NCI-H146 (cell line): ENCODE measurements at regions not wholly inside any gene's neighbourhood (a gene's known extent, or its start where the extent isn't known, plus 50 kb on each side); places are given as distances from the start of the nearest gene placed in this dataset.

Source experiments
- DNase-seq: peaks from one replicate; lab custom pipeline; 2025; lab: John Stamatoyannopoulos, UW

DNA sequence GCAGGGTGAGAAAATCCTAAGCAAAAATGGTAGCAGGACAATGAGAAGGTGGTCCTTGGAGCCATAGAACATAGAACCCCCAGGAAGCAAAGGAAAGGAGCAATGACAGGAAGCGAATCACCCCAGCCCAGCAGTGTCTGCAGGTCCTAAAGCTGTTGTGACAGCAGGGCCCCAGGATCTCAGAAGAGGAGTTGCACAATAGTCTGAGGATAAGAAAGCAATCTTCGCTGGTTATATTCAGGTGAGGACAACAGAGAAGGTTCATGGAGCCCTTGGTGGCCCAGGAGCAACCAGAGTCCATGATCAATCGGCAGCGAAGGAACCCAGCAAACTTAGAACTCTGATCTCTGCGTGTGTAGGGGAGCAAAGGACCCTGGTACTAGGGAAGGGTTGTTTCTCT is 234.8 kb upstream of the IRX2 start:
- no peak for DNase-seq

DNA sequence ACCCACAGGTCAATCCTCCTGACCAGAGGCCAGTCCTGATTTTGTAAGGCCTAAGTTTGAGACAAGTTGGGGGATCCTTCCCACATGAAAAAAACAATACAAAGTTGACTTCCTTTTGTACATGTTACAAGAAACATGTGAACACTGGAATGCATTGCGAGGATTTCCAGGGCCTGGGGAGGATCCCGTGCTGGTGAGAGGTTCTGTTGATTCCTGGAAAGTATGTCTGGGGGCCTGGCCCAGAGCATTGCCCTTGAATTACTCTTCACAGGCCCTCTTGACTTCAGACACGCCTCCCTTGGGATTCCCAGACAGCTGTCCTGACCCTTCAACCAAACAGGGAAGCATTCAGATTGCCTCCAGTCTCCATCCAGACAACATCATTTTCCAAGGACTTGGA is 234.2 kb upstream of the IRX2 start:
- no peak for DNase-seq

DNA sequence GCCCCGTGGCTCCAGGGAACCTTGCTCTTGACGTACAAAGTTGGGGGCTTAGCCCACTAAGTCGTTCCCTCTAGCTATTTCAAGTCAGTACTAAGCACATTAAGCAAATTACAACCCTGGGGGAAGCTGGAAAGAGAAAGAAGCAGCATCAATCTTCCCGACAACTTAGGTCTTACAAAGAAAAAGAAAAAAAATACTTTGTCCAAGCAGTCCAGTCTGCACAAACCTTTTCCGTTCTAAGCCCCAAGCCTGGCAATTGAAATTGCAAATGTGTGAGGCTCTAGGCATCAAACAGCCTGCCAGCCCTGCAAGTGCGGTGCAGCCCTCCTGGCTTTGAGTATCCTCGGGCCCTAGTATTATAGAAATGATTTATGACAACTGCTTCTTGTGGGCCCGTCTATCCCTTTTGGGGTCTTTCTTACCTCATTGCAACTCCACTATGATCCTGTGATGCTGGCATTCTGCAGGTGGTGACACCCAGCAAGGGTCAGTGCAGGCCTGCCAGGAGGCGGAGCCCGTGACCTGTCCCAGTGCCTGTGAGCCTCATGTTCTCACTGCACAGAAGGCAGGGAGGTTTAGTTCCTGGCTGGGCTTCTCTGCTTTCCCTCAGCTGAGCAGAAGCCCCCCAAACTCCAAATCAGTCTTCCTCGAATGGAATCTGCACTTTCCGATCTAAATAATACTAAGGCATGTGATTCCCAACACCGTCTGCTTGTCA is 232.3 kb upstream of the IRX2 start:
- DNase-seq, result no peak

DNA sequence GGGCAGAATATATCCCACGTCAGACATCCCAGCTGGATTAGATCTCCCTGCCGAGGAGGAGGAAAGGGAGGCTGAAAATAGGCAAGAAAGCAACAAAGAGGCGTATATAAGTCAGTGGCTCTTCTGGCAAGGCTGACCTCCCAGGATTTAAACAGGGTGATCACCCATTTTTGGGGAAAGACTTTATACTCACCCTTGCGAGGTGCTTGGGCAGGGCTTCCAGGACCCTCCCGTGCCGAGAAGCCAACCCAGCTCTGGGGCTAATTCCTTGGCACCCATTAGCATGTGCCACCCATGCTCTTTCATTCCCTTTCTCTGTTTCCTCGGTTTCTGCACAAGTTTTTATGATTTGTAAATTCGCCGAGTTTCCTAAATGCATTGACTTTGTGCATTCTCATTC is 230.2 kb upstream of the IRX2 start:
- no peak for DNase-seq

DNA sequence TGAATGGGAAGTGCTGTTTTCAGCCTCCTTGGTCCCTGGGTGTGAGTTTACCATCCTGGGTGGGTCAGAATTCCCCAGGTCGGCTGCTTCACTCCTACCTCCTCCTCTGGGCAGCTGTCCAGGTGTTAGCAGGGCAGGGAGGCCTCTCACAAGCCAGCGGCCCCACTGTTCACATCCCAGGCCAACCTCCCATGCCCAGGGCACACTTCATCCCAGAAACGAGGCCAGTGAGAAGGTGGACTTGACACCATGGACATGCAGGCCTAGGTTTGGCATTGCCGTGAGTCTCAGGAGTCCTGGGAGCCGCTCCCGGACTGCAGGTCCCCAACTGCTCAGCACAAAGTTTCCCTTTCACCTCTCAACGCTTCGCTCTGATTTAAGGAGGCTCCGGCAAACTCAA is 229.6 kb upstream of the IRX2 start:
- no peak for DNase-seq

- DNase-seq, result no peak
Observed at GRCh38 chr5:2960294-2960693, 208.8 kb upstream of the IRX2 start.

GRCh38 chr5:2958976-2959375 is 207.5 kb upstream of the IRX2 start:
- no peak for DNase-seq

GRCh38 chr5:2948875-2949274 is 197.4 kb upstream of the IRX2 start:
- DNase-seq, result no peak

DNA sequence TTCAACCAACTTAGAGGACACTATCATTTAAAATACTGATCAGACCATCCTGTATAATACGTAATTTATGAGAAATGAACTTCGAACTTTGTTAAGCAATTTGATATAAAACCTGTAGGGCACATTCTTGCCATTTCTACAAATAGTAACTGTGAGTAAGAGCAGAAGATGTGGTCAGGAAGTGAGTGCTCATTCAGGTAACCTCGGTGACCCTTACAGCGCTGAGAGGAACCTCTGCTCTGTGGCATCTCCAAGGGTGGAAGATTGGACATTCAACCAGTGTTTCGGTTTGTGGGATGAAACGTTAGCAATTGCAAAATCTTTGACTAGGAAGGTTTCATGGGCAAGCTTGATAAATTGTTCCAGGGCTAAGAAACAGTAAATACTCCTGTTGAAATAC is 194.8 kb upstream of the IRX2 start:
- DNase-seq, result no peak

GRCh38 chr5:2936413-2936812 is 184.9 kb upstream of the IRX2 start:
- no peak for DNase-seq

- DNase-seq, result no peak
Observed at GRCh38 chr5:2929779-2930178, 178.3 kb upstream of the IRX2 start.

DNA sequence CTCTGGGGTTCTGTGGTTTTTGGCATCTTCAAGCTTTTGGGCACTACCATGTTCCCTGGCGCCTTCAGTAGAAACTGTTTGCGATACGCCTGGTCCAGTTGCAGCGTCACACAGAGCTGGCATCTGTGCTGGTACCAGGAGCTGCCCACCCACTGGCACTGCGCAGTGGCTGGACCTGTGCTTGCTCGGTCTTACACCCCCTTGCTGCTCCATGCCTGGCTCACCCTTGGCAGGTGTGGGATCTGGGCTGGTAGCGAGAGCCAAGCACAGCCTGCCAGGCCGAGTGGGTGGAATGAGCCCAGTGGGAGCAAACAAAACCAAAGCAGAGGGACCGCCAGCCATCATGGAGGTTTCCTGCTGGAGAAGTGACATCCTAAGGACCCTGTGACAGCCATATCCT is 170.2 kb upstream of the IRX2 start:
- no peak for DNase-seq

DNA sequence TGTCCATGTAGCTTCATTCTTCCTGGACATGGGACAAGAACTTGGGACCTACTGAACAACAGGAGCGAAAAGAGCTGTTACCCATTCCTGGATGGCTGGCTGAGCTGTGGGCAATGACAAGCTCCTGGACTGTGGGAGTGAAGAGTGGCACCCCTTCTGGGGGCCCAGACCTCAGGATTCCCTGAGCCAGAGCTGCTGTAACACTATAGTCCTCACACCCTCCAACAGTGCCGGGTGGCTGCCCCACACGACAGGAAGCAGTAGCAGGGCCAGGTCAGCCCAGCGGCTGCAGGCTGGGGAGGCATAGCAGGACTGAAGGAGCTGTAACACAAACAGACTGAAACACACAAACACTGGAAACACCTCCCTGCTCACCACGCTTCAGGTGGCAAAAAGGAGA is 169.7 kb upstream of the IRX2 start:
- no peak for DNase-seq

DNA sequence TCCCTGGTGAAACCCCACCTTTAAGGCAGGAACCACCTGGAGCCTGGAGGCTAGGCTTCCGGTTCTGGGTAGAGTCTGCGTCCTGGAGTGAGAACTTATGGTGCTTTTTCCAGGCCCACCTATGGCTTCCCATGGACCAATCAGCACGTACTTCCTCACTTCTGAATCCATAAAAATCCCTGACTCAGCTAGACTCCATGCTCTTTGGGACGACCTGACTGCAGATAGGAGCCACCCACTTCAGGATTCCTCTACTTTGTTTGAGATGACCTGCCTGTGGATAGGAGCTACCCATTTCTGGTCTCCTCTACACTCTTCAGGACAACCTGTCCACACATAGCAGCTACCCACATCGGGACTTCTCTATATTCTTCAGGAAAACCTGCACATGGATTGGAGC is 168.8 kb upstream of the IRX2 start:
- no peak for DNase-seq

- no peak for DNase-seq
Observed at GRCh38 chr5:2919310-2920018, 168.0 kb upstream of the IRX2 start.

DNA sequence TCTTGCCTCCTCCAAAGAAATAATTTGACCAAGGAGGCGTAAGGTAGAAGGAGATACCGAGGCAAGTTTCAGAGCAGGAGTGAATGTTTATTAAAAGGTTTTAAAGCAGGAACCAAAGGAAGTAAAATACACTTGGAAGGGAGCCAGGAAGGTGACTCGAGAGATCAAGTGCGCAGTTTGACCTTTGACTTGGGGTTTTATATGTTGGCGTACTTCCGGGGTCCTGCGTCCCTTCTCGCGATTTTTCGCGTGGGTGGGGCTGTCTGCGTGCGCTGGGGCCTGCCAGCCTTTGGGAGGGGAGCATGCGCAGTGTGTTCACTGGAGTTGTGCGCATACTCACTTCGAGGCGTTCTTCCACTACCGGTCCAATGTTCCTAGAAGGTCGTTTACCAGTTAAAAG is 166.0 kb upstream of the IRX2 start:
- no peak for DNase-seq

- DNase-seq, result no peak
Observed at GRCh38 chr5:2917093-2917492, 165.6 kb upstream of the IRX2 start.

- no peak for DNase-seq
Observed at GRCh38 chr5:2916076-2916682, 164.7 kb upstream of the IRX2 start.

GRCh38 chr5:2914981-2915484 is 163.6 kb upstream of the IRX2 start:
- no peak for DNase-seq

DNA sequence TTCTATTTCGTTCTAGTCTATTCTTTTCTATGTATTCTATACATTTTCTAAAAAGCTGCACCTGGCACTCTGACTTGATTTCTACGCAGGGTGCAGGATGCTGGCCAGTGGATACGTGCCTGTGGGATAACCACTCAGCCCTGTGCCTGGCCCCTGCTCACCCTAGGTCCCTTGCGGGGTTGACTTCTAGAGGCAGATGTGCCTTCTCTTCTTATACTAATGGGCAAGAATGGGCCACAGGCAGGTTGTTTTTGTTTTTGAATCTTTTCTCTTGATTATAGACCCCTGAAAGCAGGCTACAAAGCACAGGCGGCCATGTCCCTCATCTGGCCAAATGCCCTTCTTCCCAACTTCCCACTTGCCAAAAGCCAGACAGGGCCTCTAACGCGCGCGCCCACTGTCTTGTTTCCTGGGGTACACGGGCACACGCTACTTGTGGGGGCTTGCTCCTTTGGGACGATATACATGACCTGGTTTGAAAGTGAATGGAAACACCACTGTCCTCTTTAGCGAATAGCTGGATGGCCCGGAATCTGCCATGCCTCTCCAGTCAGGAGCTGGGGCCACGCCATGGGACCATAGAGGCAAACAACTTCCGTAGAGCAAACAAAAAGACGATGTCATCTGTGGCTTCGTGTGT is 162.7 kb upstream of the IRX2 start:
- no peak for DNase-seq

DNA sequence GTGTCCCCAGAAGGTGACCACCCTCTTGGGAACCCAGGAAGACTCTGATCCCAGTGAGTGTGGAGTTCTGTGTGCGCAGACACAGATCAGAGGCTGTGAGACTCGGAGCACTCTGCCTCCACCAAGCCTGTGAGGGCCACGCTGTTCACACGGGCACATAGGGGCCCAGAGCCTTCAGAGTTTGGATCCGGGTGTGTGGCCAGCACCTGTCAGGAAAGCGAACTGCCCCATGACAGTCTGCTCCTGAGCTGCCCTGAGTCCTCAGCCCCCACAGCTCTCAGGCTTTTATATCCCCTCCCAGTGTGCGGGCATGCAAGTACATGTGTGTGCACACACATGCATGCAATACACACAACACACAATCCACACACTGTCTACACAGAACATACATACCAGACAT is 161.8 kb upstream of the IRX2 start:
- no peak for DNase-seq

GRCh38 chr5:2912741-2913140 is 161.3 kb upstream of the IRX2 start:
- no peak for DNase-seq
